ENCODE measurements at regions not wholly inside any gene's neighbourhood (a gene's known extent, or its start where the extent isn't known, plus 50 kb on each side); places are given as distances from the start of the nearest gene placed in this dataset.
A peak's percentile ranks its signal among the peaks of the same experiment; 100 is the strongest.
"Not testable (repeated sequence)": the region's sequence is repeated elsewhere in the genome, so short reads cannot be mapped to it uniquely, and the experiment has no call there.

DNA sequence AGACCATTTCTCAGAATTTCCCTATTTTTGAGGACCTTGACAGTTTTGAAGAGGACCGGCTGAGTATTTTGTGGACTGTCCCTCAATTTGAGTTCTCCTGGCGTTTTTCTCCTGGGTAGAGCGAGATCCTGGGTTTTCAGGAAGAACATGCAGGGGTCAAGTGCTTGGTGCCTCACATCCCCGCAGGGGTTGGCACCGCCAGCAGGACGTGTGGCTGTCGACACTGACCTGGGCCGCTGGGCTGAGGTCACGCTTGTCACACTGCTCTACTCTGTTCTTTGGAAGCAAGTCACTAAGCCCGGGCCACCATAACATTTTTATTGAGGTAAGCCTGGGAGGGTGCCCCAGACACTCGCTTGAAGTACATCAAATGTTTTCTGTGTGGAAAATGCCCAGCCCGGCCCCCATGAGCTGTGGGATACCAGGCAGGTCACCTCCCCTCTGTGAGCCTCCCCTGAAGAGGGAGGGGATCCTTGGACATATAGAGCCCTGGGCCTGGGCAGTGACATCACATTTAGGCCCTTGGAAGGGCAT lies 112.0 kb downstream of the NPIPB11 start:
- not testable (repeated sequence) for DNase-seq

DNA sequence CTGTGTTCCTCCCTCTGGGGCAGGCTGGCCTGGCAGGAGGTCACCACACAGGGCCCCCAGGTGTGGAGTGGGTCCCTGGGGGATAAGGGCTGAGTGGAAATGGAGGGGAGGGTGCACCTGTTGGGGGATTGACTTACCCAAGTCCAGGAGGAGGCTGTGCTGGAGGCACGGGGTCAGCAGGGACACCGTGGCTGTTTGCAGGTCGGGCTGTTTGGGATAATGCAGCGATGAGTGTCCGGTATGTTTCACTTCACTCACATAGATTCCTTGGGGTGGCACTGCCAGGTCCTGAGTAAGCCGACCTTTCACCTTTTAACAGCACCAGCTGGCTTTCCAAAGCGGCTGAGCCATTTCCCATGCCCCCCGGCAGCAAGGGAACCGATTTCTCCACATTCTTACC lies 113.0 kb downstream of the NPIPB11 start:
- DNase-seq = not testable (repeated sequence)

DNA sequence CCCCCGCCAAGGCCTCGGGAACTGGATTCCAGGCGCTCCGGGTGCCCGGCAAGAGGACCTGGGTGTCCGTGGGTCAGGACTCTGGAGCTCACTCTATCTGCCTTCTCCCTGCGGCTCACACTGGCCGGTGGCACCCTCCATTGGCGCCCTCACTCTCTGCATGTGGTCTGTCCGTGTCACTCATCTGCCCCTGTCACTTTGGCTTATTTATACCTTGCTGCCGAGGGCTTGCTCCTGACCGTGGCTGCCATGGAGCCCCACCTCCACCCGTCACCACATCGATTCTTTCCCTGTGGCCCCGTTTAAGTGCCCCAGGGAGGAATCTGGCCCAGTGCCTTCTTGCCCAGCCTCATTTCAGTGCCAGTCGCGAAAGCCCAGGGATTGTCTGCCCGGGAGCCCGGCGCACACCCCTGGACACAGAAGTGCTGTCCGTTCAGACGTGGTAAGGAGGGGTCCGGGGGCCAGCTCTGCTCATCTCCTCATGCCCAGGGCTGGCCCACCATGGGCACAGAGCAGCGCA lies 113.5 kb downstream of the NPIPB11 start:
- DNase-seq = not testable (repeated sequence)

GRCh38 chr16:29291329-29292271 lies 114.9 kb downstream of the NPIPB11 start:
- not testable (repeated sequence) for DNase-seq

GRCh38 chr16:29290631-29291247 lies 115.8 kb downstream of the NPIPB11 start:
- peak; percentile 65 for DNase-seq

GRCh38 chr16:29289516-29290239 lies 116.8 kb downstream of the NPIPB11 start:
- not testable (repeated sequence) for DNase-seq

- DNase-seq = not testable (repeated sequence)
Observed at GRCh38 chr16:29288711-29289474, 117.6 kb downstream of the NPIPB11 start.

- not testable (repeated sequence) for DNase-seq
Observed at GRCh38 chr16:29287871-29288535, 118.5 kb downstream of the NPIPB11 start.

DNA sequence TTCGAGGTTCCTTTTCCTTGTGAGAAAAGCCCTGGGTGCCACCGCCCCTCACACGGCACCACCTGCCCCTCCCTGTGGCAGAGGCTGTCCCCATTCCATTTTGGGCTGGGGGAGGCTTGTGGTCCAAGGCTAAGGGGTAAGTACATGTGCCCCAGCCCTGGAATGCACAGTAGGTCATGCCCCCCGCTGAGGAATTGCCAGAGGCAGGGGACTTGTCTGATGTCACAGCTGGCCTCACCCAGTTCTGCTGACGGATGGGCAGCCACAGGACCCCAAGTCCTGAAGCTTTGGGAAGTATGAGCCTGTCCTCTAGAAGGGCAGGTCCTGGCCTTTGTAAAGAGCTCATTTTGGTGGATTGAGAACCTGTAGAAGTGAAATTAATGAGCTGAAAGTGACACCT lies 119.3 kb downstream of the NPIPB11 start:
- DNase-seq = not testable (repeated sequence)

DNA sequence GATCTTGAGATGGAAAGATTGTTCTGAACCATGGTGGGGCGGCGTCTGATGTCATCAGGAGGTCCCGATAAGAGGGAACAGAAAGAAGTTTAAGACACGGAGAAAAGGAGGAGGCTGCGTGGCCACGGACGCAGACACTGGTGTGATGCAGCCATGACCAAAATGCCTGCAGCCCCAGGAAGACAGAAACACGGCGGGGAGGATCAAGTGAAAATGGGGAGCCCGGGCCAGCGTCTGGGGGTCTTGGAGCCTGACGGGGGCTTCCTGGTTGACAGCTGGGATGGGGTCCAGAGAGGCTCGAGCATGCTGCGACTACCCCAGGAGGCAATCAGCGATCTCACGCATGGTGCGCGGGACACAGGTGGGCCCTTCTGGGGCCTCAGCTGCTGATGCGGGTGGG lies 119.7 kb downstream of the NPIPB11 start:
- DNase-seq = not testable (repeated sequence)

DNA sequence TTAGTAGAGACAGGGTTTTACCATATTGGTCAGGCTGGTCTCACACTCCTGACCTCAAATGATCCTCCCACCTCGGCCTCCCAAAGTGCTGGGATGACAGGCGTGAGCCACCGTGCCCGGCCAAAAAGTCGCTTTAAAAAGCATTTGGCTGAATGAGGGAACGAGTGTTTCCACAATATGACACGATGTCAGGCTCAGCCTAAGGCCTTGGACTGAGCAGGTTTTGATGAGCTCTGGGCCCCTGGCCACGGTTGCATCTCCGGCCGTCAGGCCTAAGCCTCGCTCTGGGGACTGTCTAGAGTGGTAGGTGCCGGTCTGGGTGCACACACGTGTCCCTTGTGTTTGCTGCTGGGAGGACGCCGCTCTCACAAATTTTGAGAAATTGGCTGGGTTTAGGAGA lies 120.3 kb downstream of the NPIPB11 start:
- DNase-seq = not testable (repeated sequence)

DNA sequence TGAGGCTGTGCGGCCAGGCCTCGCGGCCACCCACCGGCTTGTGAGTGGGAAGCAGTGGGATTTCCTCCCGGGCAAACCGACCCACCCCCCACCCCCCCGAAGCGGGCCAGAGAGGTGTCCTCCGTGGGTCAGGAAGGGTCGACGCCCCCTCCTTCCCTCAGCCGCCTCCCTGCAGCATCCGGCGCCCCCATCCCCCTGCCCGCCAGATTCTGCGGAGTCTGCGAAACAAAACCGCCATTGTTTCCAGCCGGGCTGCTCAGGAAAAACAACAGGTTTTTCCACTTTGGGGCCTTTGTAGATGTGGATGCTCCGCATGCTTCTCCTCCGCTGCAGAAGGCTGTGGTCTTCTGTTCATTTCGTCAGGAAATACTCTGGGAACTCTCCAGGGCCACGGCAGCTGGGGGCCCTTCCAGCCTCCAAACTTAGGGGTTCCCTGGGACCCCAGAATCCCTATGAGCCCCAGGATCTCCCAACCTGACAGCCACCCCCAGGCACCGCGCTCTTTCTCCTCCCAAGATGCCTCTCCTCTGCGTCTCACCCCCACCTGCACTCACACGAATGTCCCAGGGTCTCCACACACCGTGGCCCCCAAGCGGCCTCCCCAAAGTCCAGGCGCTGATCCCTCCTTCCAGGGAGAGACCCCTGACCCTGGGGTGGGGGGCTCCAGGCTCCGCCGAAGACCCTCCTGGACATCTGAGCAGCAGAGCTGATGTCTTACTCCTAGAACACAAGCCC lies 121.2 kb downstream of the NPIPB11 start:
- not testable (repeated sequence) for DNase-seq

GRCh38 chr16:29284723-29285122 lies 121.8 kb downstream of the NPIPB11 start:
- DNase-seq = not testable (repeated sequence)

- DNase-seq = not testable (repeated sequence)
Observed at GRCh38 chr16:29284159-29284558, 122.4 kb downstream of the NPIPB11 start.

- DNase-seq = not testable (repeated sequence)
Observed at GRCh38 chr16:29278097-29278871, 128.2 kb downstream of the NPIPB11 start.

- not testable (repeated sequence) for DNase-seq
Observed at GRCh38 chr16:29276446-29276845, 130.1 kb downstream of the NPIPB11 start.

GRCh38 chr16:29274055-29275035 lies 132.2 kb downstream of the NPIPB11 start:
- DNase-seq = not testable (repeated sequence)

DNA sequence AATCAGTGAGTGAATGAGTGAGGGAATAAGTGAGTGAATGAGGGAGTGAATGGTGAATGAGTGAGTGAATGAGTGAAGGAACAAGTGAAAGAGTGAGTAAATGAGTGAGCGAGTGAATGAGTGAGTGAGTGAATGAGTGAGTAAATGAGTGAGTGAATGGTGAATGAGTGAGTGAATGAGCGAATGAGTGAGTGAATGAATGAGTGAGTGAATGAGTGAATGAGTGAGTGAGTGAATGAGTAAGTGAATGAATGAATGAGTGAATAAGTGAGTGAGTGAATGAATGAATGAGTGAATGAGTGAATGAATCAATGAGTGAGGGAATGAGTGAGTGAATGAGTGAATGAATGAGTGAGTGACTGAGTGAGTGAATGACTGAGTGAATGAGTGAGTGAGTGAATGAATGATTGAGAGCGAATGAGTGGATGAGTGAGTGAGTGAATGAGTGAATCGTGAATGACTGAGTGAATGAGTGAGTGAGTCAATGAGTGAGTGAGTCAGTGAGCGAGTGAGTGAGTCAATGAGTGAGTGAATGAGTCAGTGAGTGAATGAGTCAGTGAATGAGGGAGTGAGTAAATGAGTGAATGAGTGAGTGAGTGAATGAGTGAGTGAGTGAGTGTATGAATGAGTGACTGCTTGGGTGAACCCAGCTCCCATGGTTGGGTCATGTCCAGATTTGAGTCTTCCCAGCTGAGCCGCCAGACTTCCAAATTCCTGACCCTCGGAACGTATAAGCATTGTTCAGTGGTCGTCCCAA lies 133.0 kb downstream of the NPIPB11 start:
- not testable (repeated sequence) for DNase-seq

Measured in activated naive CD4-positive, alpha-beta T cell treated with Interleukin-2 at 50 U/mL for 16 hours (primary cell).